IMR-90 (cell line): ENCODE measurements at regions not wholly inside any gene's neighbourhood (a gene's known extent, or its start where the extent isn't known, plus 50 kb on each side); places are given as distances from the start of the nearest gene placed in this dataset.

Experiments used
- CTCF ChIP-seq: conservative IDR thresholded peaks from 2 replicates; pipeline ENCODE4 v1.5.1; 2012; ENCODE audit warnings: mild to moderate bottlenecking, low read depth, low read length, improper control_type of control experiment
- ELK1 ChIP-seq: fragments of 150-350 bp; IDR thresholded peaks from 2 replicates; pipeline ENCODE4 v1.6.1; 2016; ENCODE audit warnings: low read depth, mild to moderate bottlenecking, low read length, moderate library complexity, borderline replicate concordance
- MAFK ChIP-seq: IDR thresholded peaks from 2 replicates; pipeline ENCODE4 v1.6.1; 2012; ENCODE audit warnings: low read depth, low read length, improper control_type of control experiment
- POLR2A ChIP-seq: IDR thresholded peaks from 2 replicates; pipeline ENCODE4 v1.6.1; 2012; ENCODE audit warnings: mild to moderate bottlenecking, low read depth, low read length
- RAD21 ChIP-seq: IDR thresholded peaks from 2 replicates; pipeline ENCODE4 v1.6.1; 2012; ENCODE audit warnings: low read length, improper control_type of control experiment

GRCh38 chr5:176716320-176716719, 69.0 kb downstream of the TSPAN17 start:
- no peak for TF ChIP-seq CTCF
- TF ChIP-seq RAD21 = no peak
- TF ChIP-seq ELK1 = no peak
- peak; percentile 29; the same call in 1 of the 2 replicates for TF ChIP-seq MAFK
- no peak for TF ChIP-seq POLR2A
